Erythroblast (primary cell): ENCODE measurements at regions not wholly inside any gene's neighbourhood (a gene's known extent, or its start where the extent isn't known, plus 50 kb on each side); places are given as distances from the start of the nearest gene placed in this dataset.

Source experiments
- GATA1 ChIP-seq: IDR thresholded peaks from 2 replicates; pipeline ENCODE4 v1.6.1; 2011; ENCODE audit warnings: low read depth, mild to moderate bottlenecking, control low read depth, low read length, moderate library complexity
- POLR2A ChIP-seq: IDR thresholded peaks from 2 replicates; pipeline ENCODE4 v1.6.1; 2011; ENCODE audit warnings: mild to moderate bottlenecking, low read length

DNA sequence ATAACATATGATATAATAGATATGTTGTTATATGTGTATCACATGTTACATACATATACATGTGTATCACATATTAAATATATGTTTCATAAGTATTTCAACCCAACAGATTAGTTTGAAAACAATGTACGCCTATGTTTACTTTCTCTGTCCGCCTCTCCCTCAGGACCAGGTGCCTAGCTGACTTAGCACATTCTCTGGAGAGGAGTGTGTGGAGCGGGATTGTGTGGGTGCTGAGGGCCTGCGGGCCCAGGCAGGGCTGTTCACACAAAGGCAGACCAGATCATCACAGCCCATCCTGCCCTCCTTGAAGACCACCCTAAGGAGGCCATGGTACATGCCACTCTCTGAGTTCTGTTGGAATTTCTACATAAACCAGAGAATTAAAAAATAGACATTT lies 81.0 kb downstream of the PLXNA1 start:
- TF ChIP-seq POLR2A (no peak), GATA1 (no peak)
